GM10266 (cell line): ENCODE measurements at regions not wholly inside any gene's neighbourhood (a gene's known extent, or its start where the extent isn't known, plus 50 kb on each side); places are given as distances from the start of the nearest gene placed in this dataset.

ENCODE experiments used
- DNase-seq: peaks from one replicate; pipeline ENCODE4 v3.0.0; 2012; ENCODE audit errors: extremely low spot score
- CTCF ChIP-seq: IDR thresholded peaks from 2 replicates; pipeline ENCODE4 v1.5.1; 2012; ENCODE audit warnings: mild to moderate bottlenecking, low read depth; ENCODE audit not compliant: control insufficient read depth, insufficient read depth; ENCODE audit errors: missing control alignments

GRCh38 chr1:79396901-79397300 is 390.4 kb upstream of the ADGRL4 start:
- DNase-seq, result no peak
- TF ChIP-seq CTCF, result no peak

- TF ChIP-seq CTCF, result no peak
- no peak for DNase-seq
Observed at GRCh38 chr1:79388694-79389361, 382.3 kb upstream of the ADGRL4 start.

GRCh38 chr1:79386730-79387129 is 380.2 kb upstream of the ADGRL4 start:
- DNase-seq, result no peak
- TF ChIP-seq CTCF, result no peak

- no peak for TF ChIP-seq CTCF
- DNase-seq, result no peak
Observed at GRCh38 chr1:79380078-79380477, 373.5 kb upstream of the ADGRL4 start.

GRCh38 chr1:79376106-79376505 is 369.6 kb upstream of the ADGRL4 start:
- TF ChIP-seq CTCF, result no peak
- DNase-seq, result no peak

- DNase-seq, result no peak
- no peak for TF ChIP-seq CTCF
Observed at GRCh38 chr1:79375352-79375751, 368.8 kb upstream of the ADGRL4 start.

- TF ChIP-seq CTCF, result no peak
- no peak for DNase-seq
Observed at GRCh38 chr1:79374397-79374796, 367.9 kb upstream of the ADGRL4 start.
